Activated CD8-positive, alpha-beta T cell treated with anti-CD3 and anti-CD28 coated beads for 36 hours (primary cell): ENCODE measurements at regions not wholly inside any gene's neighbourhood (a gene's known extent, or its start where the extent isn't known, plus 50 kb on each side); places are given as distances from the start of the nearest gene placed in this dataset.

Experiments used
- ATAC-seq: fragments of 200-7000 bp; cut with Tn5 transposase; one replicate; pipeline ENCODE4 v1.10.0; 2021; ENCODE audit warnings: mild to moderate bottlenecking, moderate library complexity
- CTCF ChIA-PET: fragments of 350-600 bp; sonication (Branson Sonifier 250); formaldehyde crosslinking; loops from one replicate; lab custom pipeline; 2021; ENCODE audit warnings: antibody characterized with exemption; lab: Charles Lee
- POLR2A ChIA-PET: fragments of 350-600 bp; sonication (Branson Sonifier 250); formaldehyde crosslinking; loops from one replicate; lab custom pipeline; 2021; ENCODE audit warnings: antibody characterized with exemption; lab: Charles Lee
- DNase-seq: peaks from one replicate; pipeline ENCODE4 v3.0.0-alpha.2; 2020
- H3K27ac Mint-ChIP-seq: one replicate; pipeline ENCODE4 v1.8.0; 2021; ENCODE audit warnings: mild to moderate bottlenecking, mixed read lengths
- H3K27me3 Mint-ChIP-seq: one replicate; pipeline ENCODE4 v1.8.0; 2021; ENCODE audit warnings: mixed read lengths
- H3K36me3 Mint-ChIP-seq: one replicate; pipeline ENCODE4 v1.8.0; 2021; ENCODE audit warnings: low read depth, mixed read lengths
- H3K4me1 Mint-ChIP-seq: one replicate; pipeline ENCODE4 v1.8.0; 2021; ENCODE audit warnings: low read depth, mixed read lengths
- H3K4me3 Mint-ChIP-seq: one replicate; pipeline ENCODE4 v1.8.0; 2021; ENCODE audit warnings: mild to moderate bottlenecking, moderate library complexity, mixed read lengths
- H3K9me3 Mint-ChIP-seq: one replicate; pipeline ENCODE4 v1.8.0; 2021; ENCODE audit warnings: mixed read lengths
- CTCF ChIP-seq: fragments of 200-600 bp; IDR thresholded peaks from one replicate; pipeline ENCODE4 v1.8.0; 2022; ENCODE audit warnings: antibody characterized with exemption, mild to moderate bottlenecking
- intact Hi-C: fragments of 100-400 bp; cut with micrococcal nuclease; formaldehyde crosslinking; loops from one replicate; pipeline ENCODE4 v1.10.0; 2022

DNA sequence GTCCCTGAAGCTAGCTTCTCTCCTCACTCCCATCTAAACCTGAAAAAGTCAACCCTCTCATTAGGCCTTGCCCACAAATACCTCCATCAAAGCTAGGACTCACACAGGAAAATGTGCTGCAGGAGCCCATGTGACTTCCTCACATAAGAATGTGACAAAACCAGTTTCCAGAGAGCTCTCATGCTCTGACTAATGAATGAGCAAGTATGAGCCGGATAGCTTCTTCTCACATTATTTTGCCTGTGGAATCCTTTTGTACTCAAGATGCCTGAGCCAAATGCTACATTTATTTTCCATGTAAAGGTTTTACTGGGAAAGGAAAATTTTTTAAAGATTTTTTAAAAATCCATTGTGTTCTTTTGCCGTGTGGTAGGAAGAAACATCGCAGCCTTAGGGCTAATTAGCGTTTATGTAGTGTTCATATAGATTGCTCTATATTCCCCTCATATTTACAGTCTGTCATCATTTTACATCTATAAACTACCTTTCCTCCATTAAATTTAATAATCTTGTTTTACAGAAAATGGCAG is 68.6 kb upstream of the CCN6 start:
- CTCF ChIA-PET, result interaction anchor here (0.7 to 3.3 kb wide), 8 partner anchors 9 to 160 kb away, joined by 3 to 19 read pairs (median 3); partner anchors contain the start of gene FYN

GRCh38 chr6:111986651-111987050 is 67.3 kb upstream of the CCN6 start:
- CTCF ChIA-PET, result interaction anchor here (1.9 to 2.2 kb wide), 2 partner anchors 9 to 10 kb away, joined by 7 to 9 read pairs; no protein-coding TSS in a partner anchor
- peak overlapping the region; percentile 88 for H3K27ac Mint-ChIP-seq
- H3K4me1 Mint-ChIP-seq, result peaks cover 90% of the 10 kb centered on the region
- peaks cover 11% of the 10 kb centered on the region for H3K36me3 Mint-ChIP-seq
- H3K9me3 Mint-ChIP-seq, result peaks cover 9% of the 10 kb centered on the region
- POLR2A ChIA-PET, result interaction anchor here (1.0 to 1.3 kb wide), 3 partner anchors 29 to 227 kb away, joined by 3 to 4 read pairs (median 3); no protein-coding TSS in a partner anchor
- intact Hi-C loops, result no loop called here
- no peak for TF ChIP-seq CTCF
- DNase-seq, result no peak
- no peak overlapping the region for H3K4me3 Mint-ChIP-seq
- ATAC-seq, result no peak
- H3K27me3 Mint-ChIP-seq, result no peaks in the 10 kb centered on the region

More for the DNA sequence above, 68.6 kb upstream of the CCN6 start:
- Mint-ChIP-seq H3K27me3 (no peaks in the 10 kb centered on the region), H3K4me1 (peaks cover 83% of the 10 kb centered on the region), H3K9me3 (peaks cover 9% of the 10 kb centered on the region), H3K36me3 (peaks cover 11% of the 10 kb centered on the region), H3K27ac (peak overlapping the region; percentile 88), H3K4me3 (no peak overlapping the region)
- ATAC-seq (peak; percentile 69), DNase-seq (peak; percentile 67)
- TF ChIP-seq CTCF, result no peak
- intact Hi-C loops, result no loop called here
- POLR2A ChIA-PET, result interaction anchor here (0.9 to 1.6 kb wide), 5 partner anchors 51 to 225 kb away, joined by 3 to 4 read pairs (median 3); no protein-coding TSS in a partner anchor

DNA sequence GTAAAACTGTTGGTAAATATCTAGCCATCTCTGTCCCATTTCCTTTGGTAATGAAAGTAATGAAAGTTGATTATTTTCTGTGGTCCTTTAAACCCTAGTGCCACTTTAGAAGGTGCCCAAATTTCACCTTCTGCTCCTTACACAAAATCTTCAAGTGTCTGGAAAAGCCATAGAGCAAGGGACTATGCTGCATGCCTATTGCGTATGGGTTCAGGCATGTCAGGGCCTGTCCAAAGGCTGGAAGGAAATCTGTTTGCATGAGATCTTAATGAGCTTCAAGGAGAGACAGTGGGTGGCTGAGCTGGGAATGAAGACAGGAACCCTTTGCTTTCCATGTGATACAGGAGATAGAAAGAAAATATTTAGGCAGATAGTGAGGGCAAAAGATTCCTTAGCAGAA is 66.6 kb upstream of the CCN6 start:
- peaks cover 94% of the 10 kb centered on the region for H3K4me1 Mint-ChIP-seq

GRCh38 chr6:111988926-111989325 is 65.0 kb upstream of the CCN6 start:
- H3K27me3 Mint-ChIP-seq, result no peaks in the 10 kb centered on the region
- H3K36me3 Mint-ChIP-seq, result peaks cover 10% of the 10 kb centered on the region
- ChIA-PET CTCF (interaction anchor here (1.5 kb wide), 2 partner anchors 55 to 279 kb away, joined by 3 to 6 read pairs; no protein-coding TSS in a partner anchor), POLR2A (interaction anchor here (2.2 to 2.3 kb wide), 2 partner anchors 15 to 115 kb away, joined by 5 to 9 read pairs; partner anchors contain the start of gene FYN)
- TF ChIP-seq CTCF, result no peak
- DNase-seq (no peak), ATAC-seq (no peak)
- intact Hi-C loops, result no loop called here
- H3K4me3 Mint-ChIP-seq, result no peak overlapping the region
- H3K4me1 Mint-ChIP-seq, result peaks cover 95% of the 10 kb centered on the region
- H3K9me3 Mint-ChIP-seq, result peaks cover 9% of the 10 kb centered on the region
- peak overlapping the region; percentile 96 for H3K27ac Mint-ChIP-seq

More for the DNA sequence above, 66.6 kb upstream of the CCN6 start:
- Mint-ChIP-seq H3K9me3 (peaks cover 9% of the 10 kb centered on the region), H3K4me3 (no peak overlapping the region), H3K27me3 (no peaks in the 10 kb centered on the region), H3K27ac (peak overlapping the region; percentile 75), H3K36me3 (peaks cover 11% of the 10 kb centered on the region)
- ATAC-seq, result no peak
- intact Hi-C loops, result no loop called here
- DNase-seq, result no peak
- no peak for TF ChIP-seq CTCF
- ChIA-PET POLR2A (interaction anchor here (0.9 to 2.2 kb wide), 6 partner anchors 8 to 227 kb away, joined by 3 to 5 read pairs (median 3); partner anchors contain the start of gene FYN), CTCF (interaction anchor here (0.7 to 2.2 kb wide), 6 partner anchors 10 to 278 kb away, joined by 3 to 9 read pairs (median 4); no protein-coding TSS in a partner anchor)

DNA sequence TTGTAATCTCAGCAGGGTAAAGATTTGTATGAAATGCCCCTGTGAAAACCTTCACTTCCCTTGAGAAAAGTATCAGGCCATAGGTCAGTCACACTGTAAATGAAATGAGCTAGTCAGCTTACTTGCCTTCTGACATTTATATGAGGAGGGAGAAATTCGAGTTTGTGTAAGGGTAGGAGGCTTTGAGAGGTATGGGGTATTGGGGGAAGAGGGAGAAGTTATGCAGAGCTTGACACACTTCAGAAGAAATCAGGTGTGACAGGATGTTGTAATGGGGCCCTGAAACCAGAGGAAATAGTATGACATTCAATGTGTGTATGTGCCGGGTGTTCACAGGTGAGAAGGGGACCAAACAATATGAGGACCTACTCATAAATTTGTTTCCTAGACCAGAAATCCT is 64.2 kb upstream of the CCN6 start:
- H3K27me3 Mint-ChIP-seq, result no peaks in the 10 kb centered on the region
- peaks cover 9% of the 10 kb centered on the region for H3K9me3 Mint-ChIP-seq
- H3K36me3 Mint-ChIP-seq, result peaks cover 8% of the 10 kb centered on the region
- intact Hi-C loops, result loop anchor here (5.0 kb wide), 2 partner anchors 53 to 187 kb away; no protein-coding TSS in a partner anchor
- ChIA-PET CTCF (interaction anchor here (1.1 to 1.5 kb wide), 7 partner anchors 12 to 280 kb away, joined by 3 to 7 read pairs (median 4); partner anchors contain the start of gene FYN), POLR2A (interaction anchor here (0.7 to 2.3 kb wide), 14 partner anchors 9 to 226 kb away, joined by 3 to 9 read pairs (median 4); no protein-coding TSS in a partner anchor)
- peak overlapping the region; percentile 51 for H3K4me3 Mint-ChIP-seq
- ATAC-seq (peak; percentile 76), DNase-seq (peak; percentile 57)
- peaks cover 94% of the 10 kb centered on the region for H3K4me1 Mint-ChIP-seq
- no peak for TF ChIP-seq CTCF
- H3K27ac Mint-ChIP-seq, result peak overlapping the region; percentile 96
